Right lobe of liver (tissue), 6 donors: ENCODE measurements at regions not wholly inside any gene's neighbourhood (a gene's known extent, or its start where the extent isn't known, plus 50 kb on each side); places are given as distances from the start of the nearest gene placed in this dataset.

Experiments
- ATAC-seq, 4 donors: fragments of 200-7000 bp; cut with Tn5 transposase; one replicate each; pipeline ENCODE4 v1.9.1; 2020; ENCODE audit warnings: mild to moderate bottlenecking in 4 of 4, moderate library complexity in 4 of 4
- DNase-seq, 3 donors: peaks; one replicate each; pipeline ENCODE4 v3.0.0-alpha.2; 2020
- H3K27ac ChIP-seq, 3 donors: fragments of 200-600 bp; one replicate each; pipeline ENCODE4 v1.8.0; 2022
- H3K27me3 ChIP-seq, 2 donors: fragments of 200-600 bp; one replicate each; pipeline ENCODE4 v1.8.0; 2022
- H3K36me3 ChIP-seq, 4 donors: fragments of 200-600 bp; sonication (generic) in 1 of 4; one replicate each; pipeline versions ENCODE4 v1.5.1 to v1.8.0; 2017 to 2022; ENCODE audit warnings: control low read depth in 1 of 4
- H3K4me1 ChIP-seq, 4 donors: fragments of 200-600 bp; sonication (generic) in 1 of 4; one replicate each; pipeline versions ENCODE4 v1.5.1 to v1.8.0; 2017 to 2022; ENCODE audit warnings: control low read depth in 1 of 4
- H3K4me3 ChIP-seq, 3 donors: fragments of 200-600 bp; one replicate each; pipeline ENCODE4 v1.8.0; 2022
- H3K9me3 ChIP-seq, 4 donors: fragments of 200-600 bp; sonication (generic) in 1 of 4; one replicate each; pipeline versions ENCODE4 v1.5.1 to v1.8.0; 2017 to 2022; ENCODE audit warnings: control low read depth in 1 of 4
- POLR2A ChIP-seq: fragments of 450-650 bp; IDR thresholded peaks from one replicate; pipeline ENCODE4 v1.6.1; 2017; ENCODE audit warnings: antibody characterized with exemption, mild to moderate bottlenecking
- WGBS: methylation state at CpG from one replicate; pipeline ENCODE4 v1.1.6; 2018; ENCODE audit warnings: low coverage, low lambda C conversion rate; ENCODE audit not compliant: insufficient coverage; ENCODE audit errors: missing lambda C conversion rate; 5-methylcytosine and 5-hydroxymethylcytosine counted together
- intact Hi-C, 2 donors: fragments of 100-400 bp; cut with DNase I; formaldehyde crosslinking; loops; one replicate each; pipeline versions ENCODE4 v1.11.2 to v1.14.1; 2022
- TF ChIP-seq, protein P1 (sequence below), 4 donors: fragments of 200-600 bp in 3 of 4; fragments of 450-650 bp in 1 of 4; IDR thresholded peaks; one replicate each; pipeline versions ENCODE4 v1.5.1 to v1.8.0; 2016 to 2022; ENCODE audit warnings: antibody characterized with exemption in 4 of 4, mild to moderate bottlenecking in 2 of 4
- donor health status: DM: no; HTN: yes; CAD: no.
- donor health status: DM: no; HTN: no; CAD: no.
- donor health status: DM: no; HTN: no; CAD: no.
- donor health status: DM: no; HTN: yes; CAD: no.
- donor health status: DM: no; HTN: yes; CAD: no.

DNA sequence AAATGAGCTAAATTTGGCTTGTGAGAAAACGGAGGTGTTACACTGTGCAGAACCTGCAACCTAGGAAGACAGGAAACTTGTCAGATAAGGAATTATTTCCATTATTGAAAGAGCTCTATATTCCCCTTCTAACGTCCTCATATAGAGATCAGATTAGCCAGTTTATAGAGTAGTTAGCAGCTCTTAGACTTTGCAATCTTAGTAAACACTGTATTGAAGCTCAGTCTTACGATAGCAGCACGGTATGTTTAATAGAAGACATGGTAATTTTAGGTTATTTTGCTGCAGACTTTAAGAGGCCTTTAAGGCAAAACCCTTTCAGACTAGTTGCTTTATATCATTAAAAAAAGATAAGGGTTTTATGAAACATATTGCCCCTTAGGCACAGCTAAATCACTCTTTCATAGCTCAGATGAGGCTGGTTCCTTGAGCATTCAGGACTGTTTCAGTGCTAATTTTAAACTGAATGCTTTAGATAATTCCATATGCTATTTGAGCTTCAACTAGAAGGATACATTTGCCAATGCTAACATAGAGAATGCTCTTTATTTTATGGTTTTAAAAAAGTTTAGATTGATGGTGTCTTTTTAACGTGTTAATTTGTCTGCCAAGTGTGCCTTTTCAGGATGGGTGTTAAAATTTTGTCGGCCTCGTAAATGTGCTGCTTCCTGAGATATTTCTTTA, 234.3 kb downstream of the PYDC2 start:
- TF ChIP-seq, protein P1, sequence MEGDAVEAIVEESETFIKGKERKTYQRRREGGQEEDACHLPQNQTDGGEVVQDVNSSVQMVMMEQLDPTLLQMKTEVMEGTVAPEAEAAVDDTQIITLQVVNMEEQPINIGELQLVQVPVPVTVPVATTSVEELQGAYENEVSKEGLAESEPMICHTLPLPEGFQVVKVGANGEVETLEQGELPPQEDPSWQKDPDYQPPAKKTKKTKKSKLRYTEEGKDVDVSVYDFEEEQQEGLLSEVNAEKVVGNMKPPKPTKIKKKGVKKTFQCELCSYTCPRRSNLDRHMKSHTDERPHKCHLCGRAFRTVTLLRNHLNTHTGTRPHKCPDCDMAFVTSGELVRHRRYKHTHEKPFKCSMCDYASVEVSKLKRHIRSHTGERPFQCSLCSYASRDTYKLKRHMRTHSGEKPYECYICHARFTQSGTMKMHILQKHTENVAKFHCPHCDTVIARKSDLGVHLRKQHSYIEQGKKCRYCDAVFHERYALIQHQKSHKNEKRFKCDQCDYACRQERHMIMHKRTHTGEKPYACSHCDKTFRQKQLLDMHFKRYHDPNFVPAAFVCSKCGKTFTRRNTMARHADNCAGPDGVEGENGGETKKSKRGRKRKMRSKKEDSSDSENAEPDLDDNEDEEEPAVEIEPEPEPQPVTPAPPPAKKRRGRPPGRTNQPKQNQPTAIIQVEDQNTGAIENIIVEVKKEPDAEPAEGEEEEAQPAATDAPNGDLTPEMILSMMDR (IDR thresholded peaks at IDR 0.05): no peak
- no peak for TF ChIP-seq POLR2A
- Histone ChIP-seq H3K27me3 (no peaks in the 10 kb centered on the region), H3K9me3 (no peaks in the 10 kb centered on the region), H3K4me3 (no peak overlapping the region), H3K36me3 (no peaks in the 10 kb centered on the region), H3K4me1 (no peaks in the 10 kb centered on the region), H3K27ac (no peak overlapping the region)
- intact Hi-C loops: no loop called here
- WGBS: 73% methylated on average over 7 of the region's 7 CpGs
- no peak for ATAC-seq
- DNase-seq: no peak

DNA sequence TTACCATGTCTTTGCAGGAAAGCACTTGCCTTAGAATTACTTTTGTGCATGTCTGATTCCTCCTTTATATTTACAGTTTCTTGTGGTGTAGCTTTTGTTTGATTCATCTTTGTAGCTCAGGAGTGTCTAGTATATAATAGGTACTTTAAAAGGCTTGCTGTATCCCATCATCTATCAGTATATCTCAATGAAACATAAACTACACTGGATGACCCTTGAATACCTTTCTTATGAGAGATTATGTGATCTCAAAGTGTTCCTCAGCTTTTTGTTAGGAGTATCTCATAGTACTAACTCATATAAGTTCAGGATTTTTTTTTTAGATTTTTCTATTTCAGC, 234.8 kb downstream of the PYDC2 start:
- H3K4me3 ChIP-seq: no peak overlapping the region
- ATAC-seq (no peak), DNase-seq (no peak)
- no peaks in the 10 kb centered on the region for H3K27me3 ChIP-seq
- no peaks in the 10 kb centered on the region for H3K4me1 ChIP-seq
- no peak for TF ChIP-seq POLR2A
- TF ChIP-seq, protein P1 (IDR thresholded peaks at IDR 0.05): no peak
- no peaks in the 10 kb centered on the region for H3K9me3 ChIP-seq
- H3K36me3 ChIP-seq: no peaks in the 10 kb centered on the region
- no peak overlapping the region for H3K27ac ChIP-seq
- intact Hi-C loops: no loop called here

DNA sequence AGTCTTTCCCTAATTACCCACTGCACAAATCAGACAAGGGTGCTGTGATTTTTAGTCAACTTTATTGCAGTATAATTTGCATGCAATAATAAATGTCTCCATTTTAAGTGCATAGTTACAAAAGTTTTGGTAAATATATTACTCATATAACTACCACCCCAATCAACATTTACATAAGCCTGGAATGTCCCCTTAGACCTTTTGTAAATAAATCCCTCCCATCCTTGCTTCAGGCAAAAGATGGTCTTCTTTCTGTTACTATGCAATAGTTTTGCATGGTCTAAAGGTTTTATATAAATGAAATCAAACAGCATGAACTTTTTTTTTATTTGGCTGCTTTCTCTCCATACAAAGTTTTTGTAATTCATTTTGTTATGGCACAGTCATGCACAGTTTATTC, 235.4 kb downstream of the PYDC2 start:
- Histone ChIP-seq H3K4me3 (no peak overlapping the region), H3K27ac (no peak overlapping the region), H3K27me3 (no peaks in the 10 kb centered on the region), H3K9me3 (no peaks in the 10 kb centered on the region), H3K36me3 (no peaks in the 10 kb centered on the region), H3K4me1 (no peaks in the 10 kb centered on the region)
- DNase-seq (no peak), ATAC-seq (no peak)
- TF ChIP-seq, protein P1 (IDR thresholded peaks at IDR 0.05): no peak
- no peak for TF ChIP-seq POLR2A
- intact Hi-C loops: no loop called here

DNA sequence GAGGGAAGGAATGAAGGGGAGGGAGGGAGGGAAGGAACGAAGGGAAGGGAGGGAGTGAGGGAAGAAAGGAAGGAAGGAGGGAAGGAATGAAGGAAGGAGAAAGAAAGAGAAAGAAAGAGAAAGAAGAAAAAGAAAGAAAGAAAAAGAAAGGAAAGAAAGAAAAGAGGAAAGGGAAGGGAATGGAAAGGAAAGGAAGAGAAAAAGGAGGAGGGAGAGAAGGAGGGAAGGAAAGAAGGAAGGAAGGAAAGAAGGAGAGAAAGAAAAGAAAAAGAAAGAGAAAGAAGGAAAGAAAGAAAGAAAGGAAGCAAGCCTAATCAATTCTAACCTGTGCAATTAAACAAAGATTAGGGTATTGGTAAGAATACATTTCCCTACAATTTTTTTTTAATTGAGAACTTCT, 238.6 kb downstream of the PYDC2 start:
- Histone ChIP-seq H3K36me3 (no peaks in the 10 kb centered on the region), H3K27me3 (no peaks in the 10 kb centered on the region), H3K27ac (no peak overlapping the region), H3K4me1 (no peaks in the 10 kb centered on the region), H3K4me3 (no peak overlapping the region), H3K9me3 (no peaks in the 10 kb centered on the region)
- DNase-seq (no peak), ATAC-seq (no peak)
- intact Hi-C loops: no loop called here
- WGBS: 58% methylated on average over 1 of the region's 1 CpG
- TF ChIP-seq, protein P1 (IDR thresholded peaks at IDR 0.05): no peak
- TF ChIP-seq POLR2A: no peak

DNA sequence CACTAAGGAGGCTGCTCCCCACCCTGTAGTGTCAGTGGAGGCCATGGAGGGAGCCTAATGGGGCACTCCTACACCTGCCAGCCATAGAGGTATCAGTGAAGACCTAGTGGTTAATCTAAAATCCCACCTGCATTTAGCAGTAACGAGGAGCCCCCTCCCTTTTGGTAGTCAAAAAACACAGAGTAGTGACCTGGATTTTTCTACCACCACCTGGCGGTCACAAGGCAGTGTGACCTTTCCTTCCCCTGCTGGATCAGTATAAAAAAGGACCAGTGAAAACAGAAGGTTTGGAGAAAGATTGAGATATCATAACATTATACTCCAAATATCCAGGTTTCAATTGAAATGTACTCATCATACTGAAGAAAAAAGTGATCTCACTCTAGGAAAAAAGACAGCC, 241.2 kb downstream of the PYDC2 start:
- ATAC-seq (no peak), DNase-seq (no peak)
- Histone ChIP-seq H3K4me3 (no peak overlapping the region), H3K36me3 (no peaks in the 10 kb centered on the region), H3K9me3 (no peaks in the 10 kb centered on the region), H3K4me1 (no peaks in the 10 kb centered on the region), H3K27ac (no peak overlapping the region), H3K27me3 (no peaks in the 10 kb centered on the region)
- 71% methylated on average over 2 of the region's 2 CpGs for WGBS
- intact Hi-C loops: no loop called here
- TF ChIP-seq POLR2A: no peak
- TF ChIP-seq, protein P1 (IDR thresholded peaks at IDR 0.05): no peak
